ENCODE measurements at regions not wholly inside any gene's neighbourhood (a gene's known extent, or its start where the extent isn't known, plus 50 kb on each side); places are given as distances from the start of the nearest gene placed in this dataset.

- intact Hi-C loops (cut with micrococcal nuclease) = no loop called here
- H3K27ac ChIP-seq (ENCODE audit: extremely low read depth, low read depth, low read length) = peak overlapping the region; percentile 73; the same call in 2 of the 3 replicates
- no peak overlapping the region for H3K4me3 ChIP-seq
- H3K36me3 ChIP-seq (ENCODE audit: control insufficient read depth, insufficient read depth, low read length) = no peaks in the 10 kb centered on the region
- no peak overlapping the region; a peak in 1 of 4 replicates for H3K9ac ChIP-seq (ENCODE audit: insufficient read depth in 1 of 2, low read depth in 2 of 2, low read length in 2 of 2)
- no peaks in the 10 kb centered on the region for H3K9me3 ChIP-seq (replicated peaks; ENCODE audit: control insufficient read depth, insufficient read depth, low read depth, low read length)
- H3K9me1 ChIP-seq (ENCODE audit: control insufficient read depth, insufficient read depth, low read length) = no peaks in the 10 kb centered on the region
- H3K4me1 ChIP-seq (replicated peaks in 1 of 2; ENCODE audit: control insufficient read depth in 2 of 2, insufficient read depth in 2 of 2, low read length in 2 of 2) = peaks cover 0 to 30% of the 10 kb centered on the region in 2 experiments; a peak in 4 of 5 replicates
- peak overlapping the region; percentile 38 for H3K4me2 ChIP-seq (ENCODE audit: insufficient read depth, low read length)
- no TSS peak for BruUV-seq (replicated peaks)
- in situ Hi-C loops (cut with MboI) = no loop called here
- peak overlapping the region; percentile 63 for H2AFZ ChIP-seq (ENCODE audit: low read depth, low read length)
- no peaks in the 10 kb centered on the region for H3K27me3 ChIP-seq (ENCODE audit: control insufficient read depth in 2 of 2, insufficient read depth in 2 of 2, low read length in 2 of 2)
- POLR2A ChIA-PET = interaction anchor here (1.0 to 1.5 kb wide), 3 partner anchors 10 to 219 kb away, joined by 3 to 7 read pairs (median 5); no protein-coding TSS in a partner anchor
- 25% methylated on average over 9 of the region's 11 CpGs for WGBS (ENCODE audit: insufficient coverage, low coverage, missing lambda C conversion rate)
- CTCF ChIA-PET (ENCODE audit: low intra/inter-chr PET ratio) = no interaction called here
- ATAC-seq (peak; percentile 79), FAIRE-seq (peak; percentile 89), DNase-seq (ENCODE audit: extremely low read depth in 1 of 4, low spot score in 3 of 4) (peak in 2 of 4 experiments; percentile 51 to 66)
- no peaks in the 10 kb centered on the region for H3K79me2 ChIP-seq (ENCODE audit: control insufficient read depth, insufficient read depth, low read length)
- H4K20me1 ChIP-seq (replicated peaks; ENCODE audit: control insufficient read depth, insufficient read depth, low read length) = no peaks in the 10 kb centered on the region
- no peak for TF ChIP-seq NR2C2 (CRISPR knock-in tag; IDR thresholded peaks at IDR 0.05)
- peak; percentile 81 for TF ChIP-seq NR2C2 (tag; IDR thresholded peaks at IDR 0.05)
- TF ChIP-seq C11orf30 (IDR thresholded peaks at IDR 0.05; ENCODE audit: low read depth) = peak; percentile 90
- TF ChIP-seq NFE2 (IDR thresholded peaks at IDR 0.05; ENCODE audit: low read depth) = peak; percentile 90
- TF ChIP-seq BMI1 (IDR thresholded peaks at IDR 0.05; ENCODE audit: low read length) = no peak
- 0 out of 4 replicates have a peak, but pooled peaks of 1 of the 2 experiments have one; percentile 9 for TF ChIP-seq MNT (conservative IDR thresholded peaks at IDR 0.05)
- TF ChIP-seq ZNF592 (IDR thresholded peaks at IDR 0.05) = peak; percentile 79
- peak; percentile 55; the same call in 1 of the 2 replicates for TF ChIP-seq CTBP1 (IDR thresholded peaks at IDR 0.05; ENCODE audit: borderline replicate concordance)
- TF ChIP-seq ATF7 (IDR thresholded peaks at IDR 0.05) = 0 out of 2 replicates have a peak, but pooled peaks have one; percentile 22
- TF ChIP-seq DPF2 (IDR thresholded peaks at IDR 0.05) = peak; percentile 46
- TF ChIP-seq JUND (IDR thresholded peaks at IDR 0.05; ENCODE audit: borderline replicate concordance, low read depth, low read length) = peak; percentile 24; the same call in 1 of the 2 replicates
- TF ChIP-seq JUND (tag; IDR thresholded peaks at IDR 0.05; ENCODE audit: borderline replicate concordance, low read depth, low read length) = no peak; the same call in 2 of the 3 replicates
- peak; percentile 28; the same call in 1 of the 2 replicates for TF ChIP-seq CEBPB (tag; IDR thresholded peaks at IDR 0.05)
- no peak for TF ChIP-seq STAT5B (CRISPR knock-in tag; IDR thresholded peaks at IDR 0.05)
- TF ChIP-seq MAFK (IDR thresholded peaks at IDR 0.05; ENCODE audit: low read length) = peak; percentile 86
- no peak for TF ChIP-seq NR2C1 (IDR thresholded peaks at IDR 0.05)
- TF ChIP-seq NR2C1 (tag; IDR thresholded peaks at IDR 0.05) = 0 out of 2 replicates have a peak, but pooled peaks have one; percentile 36
Measured at GRCh38 chr10:110425684-110426293, 71.9 kb upstream of the DUSP5 start.

All from K562 (cell line).